Midbrain (tissue), 1 donor: ENCODE measurements at regions not wholly inside any gene's neighbourhood (a gene's known extent, or its start where the extent isn't known, plus 50 kb on each side); places are given as distances from the start of the nearest gene placed in this dataset.
"Not testable (repeated sequence)": the region's sequence is repeated elsewhere in the genome, so short reads cannot be mapped to it uniquely, and the experiment has no call there.

Experiments used
- DNase-seq: peaks from one replicate; lab custom pipeline; 2025; lab: John Stamatoyannopoulos, UW

DNA sequence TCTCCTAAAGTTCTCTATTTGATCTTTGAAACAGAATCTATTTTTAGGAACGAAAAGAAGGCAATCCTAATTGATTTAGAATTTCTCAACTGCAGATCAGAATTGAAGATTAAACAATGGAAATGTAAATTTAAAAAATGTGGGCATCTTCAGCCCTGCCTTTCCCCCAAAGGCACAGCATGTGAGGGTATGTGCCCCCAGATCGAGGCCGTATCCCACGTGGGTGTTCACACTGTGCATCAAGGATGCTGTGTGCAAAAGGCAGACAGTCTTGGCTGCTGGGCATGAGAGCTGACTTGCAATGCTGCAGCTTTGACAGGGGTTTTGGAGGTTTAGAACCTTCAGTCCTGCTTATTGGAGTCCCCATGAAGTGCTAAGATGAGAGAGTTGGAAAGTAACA is 346.3 kb downstream of the VRK1 start:
- DNase-seq, result no peak

- not testable (repeated sequence) for DNase-seq
Measured at GRCh38 chr14:97148021-97148420, 350.8 kb downstream of the VRK1 start.

DNA sequence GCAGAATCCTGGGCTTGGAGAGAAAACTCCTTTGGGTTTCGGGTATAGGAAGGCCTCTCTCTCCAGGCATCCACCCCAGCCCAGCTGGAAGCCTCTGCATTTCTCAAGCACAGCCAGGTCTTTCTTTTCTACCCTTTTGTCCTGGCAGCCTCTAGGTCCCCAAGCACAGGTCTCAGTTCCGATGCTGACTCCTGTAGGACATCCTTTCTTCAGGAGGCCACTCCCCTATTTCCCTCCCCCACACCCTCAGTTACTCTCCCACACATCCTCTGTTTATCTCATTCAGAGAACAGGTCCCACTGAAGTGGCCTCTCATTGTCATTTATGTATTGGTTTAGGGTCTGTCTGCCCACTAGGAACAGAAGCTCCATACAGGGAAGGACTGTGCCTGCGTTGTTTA is 352.6 kb downstream of the VRK1 start:
- DNase-seq, result no peak

DNA sequence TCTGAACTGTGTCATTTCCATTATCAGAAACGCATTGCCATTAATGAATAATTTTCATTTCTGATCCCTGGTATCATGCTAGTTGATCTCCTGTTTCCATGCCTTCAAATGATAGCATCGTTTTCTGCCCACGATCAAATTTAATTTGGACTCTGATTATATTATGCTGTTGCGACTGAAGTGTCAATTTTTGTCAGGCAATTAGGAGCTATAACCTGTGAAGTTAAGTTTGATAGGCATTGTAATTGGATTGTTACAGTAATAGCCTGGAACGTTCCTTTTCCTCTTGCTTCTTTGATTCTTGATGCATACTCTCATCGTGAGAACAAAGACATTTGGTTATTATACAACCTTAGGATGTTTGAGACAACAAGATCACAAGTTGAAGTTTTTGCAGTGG is 356.3 kb downstream of the VRK1 start:
- no peak for DNase-seq

DNA sequence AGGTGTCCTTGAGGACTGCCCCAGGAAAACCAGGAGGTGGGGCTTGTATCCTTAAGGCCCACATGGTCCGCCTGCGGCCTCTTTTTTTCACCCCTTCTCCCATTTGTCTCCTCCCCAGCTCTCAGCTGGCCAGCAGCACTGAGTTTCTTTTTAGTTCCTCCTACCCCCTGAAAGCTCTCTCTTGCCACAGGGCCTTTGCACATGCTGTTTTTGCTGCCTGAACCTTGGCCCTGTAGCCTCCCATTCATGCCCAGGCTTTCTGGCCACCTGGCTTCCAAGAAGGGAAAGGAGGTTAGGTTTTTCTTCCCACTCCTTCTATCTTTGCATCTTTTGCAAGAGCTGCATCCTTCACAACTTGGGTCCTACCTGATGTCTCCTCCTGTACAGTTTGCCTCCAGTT is 358.1 kb downstream of the VRK1 start:
- DNase-seq, result no peak

GRCh38 chr14:97155814-97156213 is 358.6 kb downstream of the VRK1 start:
- DNase-seq, result no peak

- no peak for DNase-seq
Measured at GRCh38 chr14:97156705-97157104, 359.5 kb downstream of the VRK1 start.

- no peak for DNase-seq
Measured at GRCh38 chr14:97158102-97158501, 360.9 kb downstream of the VRK1 start.

- no peak for DNase-seq
Measured at GRCh38 chr14:97159124-97159523, 361.9 kb downstream of the VRK1 start.

DNA sequence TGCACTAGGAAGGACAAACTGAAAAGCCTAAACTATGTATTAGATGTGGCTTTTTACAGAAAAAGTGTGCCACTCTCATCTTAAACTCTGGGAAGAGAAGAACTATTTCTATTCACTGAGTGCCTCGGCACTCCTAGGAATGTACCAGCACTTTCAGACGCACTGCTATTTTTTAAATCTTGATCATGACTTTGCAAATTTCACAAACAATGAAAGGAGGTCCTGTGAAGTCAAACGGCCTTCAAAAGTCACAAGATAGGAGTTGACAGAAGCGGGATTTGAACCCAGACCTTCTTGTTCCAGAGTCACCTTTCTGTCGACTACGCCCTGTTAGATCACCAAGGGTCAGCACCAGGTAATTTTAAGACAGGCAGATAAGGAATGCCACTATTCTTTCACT is 365.4 kb downstream of the VRK1 start:
- no peak for DNase-seq

GRCh38 chr14:97164021-97164420 is 366.8 kb downstream of the VRK1 start:
- DNase-seq, result no peak

- DNase-seq, result no peak
Measured at GRCh38 chr14:97166497-97166896, 369.3 kb downstream of the VRK1 start.

GRCh38 chr14:97167577-97167976 is 370.4 kb downstream of the VRK1 start:
- not testable (repeated sequence) for DNase-seq

GRCh38 chr14:97172644-97173043 is 375.5 kb downstream of the VRK1 start:
- DNase-seq, result no peak

DNA sequence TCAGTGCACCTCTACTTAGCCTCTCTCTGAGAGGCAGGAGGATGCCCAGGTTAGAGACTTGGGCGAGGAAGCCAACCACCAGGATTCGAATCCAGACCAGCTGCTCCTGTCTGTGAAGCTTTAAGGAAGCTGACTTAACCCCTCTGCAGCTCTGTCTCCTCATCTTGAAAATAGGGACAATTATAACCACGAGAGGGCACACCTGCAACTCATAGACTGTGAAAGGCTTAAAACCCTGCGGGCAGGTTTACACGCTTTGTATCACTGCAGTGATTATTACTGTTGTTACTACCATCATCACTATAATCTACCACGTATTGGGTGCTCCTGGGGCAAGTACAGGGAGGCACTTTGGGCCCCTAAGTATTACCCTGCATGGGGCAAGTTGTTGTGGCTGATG is 379.8 kb downstream of the VRK1 start:
- no peak for DNase-seq

- DNase-seq, result no peak
Measured at GRCh38 chr14:97177635-97178034, 380.5 kb downstream of the VRK1 start.

GRCh38 chr14:97178781-97179180 is 381.6 kb downstream of the VRK1 start:
- DNase-seq, result no peak

- no peak for DNase-seq
Measured at GRCh38 chr14:97179573-97179972, 382.4 kb downstream of the VRK1 start.

DNA sequence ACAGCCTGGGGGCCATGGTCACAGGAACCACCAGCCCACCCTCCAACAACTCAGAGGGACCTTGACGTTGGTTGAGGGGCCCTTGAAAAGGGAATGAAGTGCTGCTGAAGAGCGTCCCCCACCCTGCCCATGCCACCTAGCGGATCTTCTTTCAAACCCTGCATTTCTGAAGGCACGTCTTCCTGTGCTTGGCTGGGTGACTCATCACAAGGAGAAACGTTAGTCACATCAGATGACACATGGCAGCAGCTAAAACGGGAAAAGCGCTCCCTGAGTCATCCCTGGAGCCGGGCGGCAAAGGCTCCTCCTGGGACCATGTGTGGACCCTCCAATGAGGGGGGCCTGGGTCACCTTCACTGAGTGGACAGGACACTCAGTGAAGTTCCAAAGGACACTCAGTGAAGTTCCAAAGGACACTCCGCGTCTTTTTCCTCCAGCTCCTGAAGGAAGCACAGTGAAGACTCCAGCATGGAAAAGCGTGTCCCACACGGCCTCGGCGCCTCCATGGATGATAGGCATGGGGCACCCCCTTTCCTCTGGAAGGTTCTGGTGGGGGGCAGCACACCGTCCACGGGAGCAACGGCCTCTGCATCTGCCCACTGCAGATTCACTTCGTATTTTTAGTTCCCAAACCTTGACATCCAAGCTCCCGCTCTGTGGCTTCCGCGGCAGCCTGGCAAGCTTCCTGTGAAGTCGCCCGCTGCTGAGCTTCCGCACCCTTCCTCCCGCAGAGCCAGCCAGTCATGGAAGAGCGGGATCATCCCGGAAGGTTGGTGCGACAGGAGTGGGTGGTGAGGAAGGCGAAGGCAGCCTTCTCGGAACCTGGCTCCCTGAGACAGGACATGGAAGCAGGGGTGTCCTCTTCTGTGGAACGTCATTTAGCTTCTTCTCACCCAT is 383.4 kb downstream of the VRK1 start:
- DNase-seq, result no peak

DNA sequence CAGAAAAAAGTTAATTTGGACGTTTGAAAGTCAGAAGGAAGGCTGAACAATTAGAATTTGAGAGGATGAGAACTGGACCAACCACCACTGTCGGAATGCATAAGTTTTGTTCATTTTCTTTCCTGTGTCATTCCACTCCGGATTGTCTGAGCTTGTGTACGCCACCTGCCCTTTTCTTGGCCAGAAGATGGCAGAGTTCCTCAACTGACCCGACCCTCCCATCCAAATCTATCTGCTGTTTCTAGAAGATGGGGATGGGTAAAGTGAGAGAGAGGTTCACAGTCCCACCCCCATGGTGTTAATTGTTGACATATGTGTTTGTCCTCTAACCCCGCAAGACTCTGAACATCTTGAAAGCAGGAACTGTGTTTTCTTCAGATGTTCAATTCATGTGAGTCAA is 388.0 kb downstream of the VRK1 start:
- DNase-seq, result no peak

- no peak for DNase-seq
Measured at GRCh38 chr14:97187916-97188315, 390.7 kb downstream of the VRK1 start.

DNA sequence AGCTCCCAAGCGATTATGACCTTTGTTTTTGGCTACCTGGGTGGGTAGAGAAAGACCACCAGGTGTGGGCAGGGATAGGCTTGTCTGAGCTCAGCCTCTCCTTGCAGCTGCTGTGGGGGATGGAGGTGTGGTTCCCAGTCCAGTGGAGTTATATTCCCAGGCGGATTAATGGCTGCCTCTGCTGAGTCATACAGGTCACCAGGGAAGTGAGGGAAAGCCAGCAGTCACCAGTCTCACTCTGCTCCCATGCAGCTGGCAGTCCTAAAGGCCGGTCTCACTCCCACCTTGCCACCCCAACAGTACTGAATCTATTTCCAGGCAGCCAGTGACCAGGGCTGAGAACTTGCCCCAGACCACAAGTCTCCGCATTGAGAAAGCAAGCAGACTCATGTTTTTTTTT is 399.2 kb downstream of the VRK1 start:
- DNase-seq, result no peak

- DNase-seq, result no peak
Measured at GRCh38 chr14:97198813-97199212, 401.6 kb downstream of the VRK1 start.

DNA sequence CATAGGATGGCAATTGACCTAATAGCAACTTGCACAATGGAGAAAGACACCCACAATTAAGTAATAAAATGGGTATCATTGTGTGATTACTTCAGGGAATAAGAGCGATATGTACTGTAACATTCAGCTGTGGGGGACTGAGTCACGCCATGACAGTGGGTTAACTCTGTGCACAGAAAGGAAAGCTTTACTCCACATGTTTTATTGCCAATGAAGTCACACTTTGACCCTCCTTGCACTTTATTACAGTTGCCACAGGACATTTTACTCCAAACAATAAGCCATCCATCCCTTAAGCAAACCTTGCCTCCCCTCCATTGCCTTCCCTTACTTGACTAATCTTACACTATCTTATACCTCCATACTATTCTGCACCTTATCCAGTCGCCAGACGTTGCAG is 403.1 kb downstream of the VRK1 start:
- DNase-seq, result no peak
